NCI-H510A (cell line): ENCODE measurements at regions not wholly inside any gene's neighbourhood (a gene's known extent, or its start where the extent isn't known, plus 50 kb on each side); places are given as distances from the start of the nearest gene placed in this dataset.

Experiments
- DNase-seq: peaks from one replicate; lab custom pipeline; 2025; lab: John Stamatoyannopoulos, UW

DNA sequence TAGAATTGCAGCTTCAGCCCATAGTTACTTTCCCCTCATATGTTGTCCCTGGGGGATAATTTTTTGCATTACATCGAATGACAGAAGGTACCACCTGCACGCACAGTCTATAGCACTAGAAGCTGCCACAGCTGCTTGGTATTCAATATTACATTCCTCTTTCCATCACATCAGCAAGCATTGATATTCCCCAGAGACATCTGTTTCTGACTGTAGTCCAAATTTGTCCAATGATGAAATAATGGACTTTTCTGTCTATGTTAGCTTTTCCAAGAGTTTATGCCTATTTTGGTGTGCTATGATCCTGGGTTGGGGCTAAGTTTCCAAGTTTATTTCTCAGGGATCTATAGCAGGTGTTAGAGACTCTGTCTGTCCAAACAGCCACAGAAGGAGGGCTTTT is 335.4 kb downstream of the LRIG3 start:
- DNase-seq = no peak

DNA sequence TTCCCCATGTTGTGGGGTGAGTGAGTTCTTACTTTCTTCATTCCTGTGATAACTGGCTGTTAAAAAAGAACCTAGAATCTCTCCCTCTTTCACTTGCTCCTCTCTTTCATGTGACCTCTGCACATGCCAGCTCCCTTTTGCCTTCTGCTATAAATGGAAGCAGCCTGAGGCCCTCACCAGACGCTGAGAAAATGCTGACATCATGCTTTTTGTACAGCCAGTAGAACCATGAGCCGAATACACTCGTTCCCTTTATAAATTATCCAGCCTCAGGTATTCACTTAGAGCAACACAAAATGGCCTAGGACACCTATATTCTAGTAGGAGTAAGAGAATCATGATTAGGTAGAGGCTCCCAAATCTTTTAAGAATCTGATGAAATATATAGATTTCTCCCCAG is 333.5 kb downstream of the LRIG3 start:
- no peak for DNase-seq

DNA sequence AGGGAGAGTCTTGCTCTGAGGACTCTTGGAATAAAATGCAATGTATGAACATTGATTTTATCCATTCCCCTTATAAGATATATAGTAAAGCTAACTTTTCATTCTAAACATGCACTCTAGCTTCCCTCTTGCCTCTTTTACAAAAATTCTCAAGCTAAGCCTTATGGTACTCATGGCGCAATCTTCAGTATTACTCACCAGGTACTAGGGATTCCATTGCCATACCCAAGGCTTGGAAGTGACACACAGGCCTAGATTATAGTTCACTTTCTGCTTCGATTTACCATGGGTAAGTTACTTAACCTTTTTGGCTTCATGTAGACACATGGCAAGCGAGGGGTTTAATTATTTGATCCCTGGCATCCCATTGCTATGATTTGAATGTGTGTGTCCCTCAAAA is 331.5 kb downstream of the LRIG3 start:
- no peak for DNase-seq

DNA sequence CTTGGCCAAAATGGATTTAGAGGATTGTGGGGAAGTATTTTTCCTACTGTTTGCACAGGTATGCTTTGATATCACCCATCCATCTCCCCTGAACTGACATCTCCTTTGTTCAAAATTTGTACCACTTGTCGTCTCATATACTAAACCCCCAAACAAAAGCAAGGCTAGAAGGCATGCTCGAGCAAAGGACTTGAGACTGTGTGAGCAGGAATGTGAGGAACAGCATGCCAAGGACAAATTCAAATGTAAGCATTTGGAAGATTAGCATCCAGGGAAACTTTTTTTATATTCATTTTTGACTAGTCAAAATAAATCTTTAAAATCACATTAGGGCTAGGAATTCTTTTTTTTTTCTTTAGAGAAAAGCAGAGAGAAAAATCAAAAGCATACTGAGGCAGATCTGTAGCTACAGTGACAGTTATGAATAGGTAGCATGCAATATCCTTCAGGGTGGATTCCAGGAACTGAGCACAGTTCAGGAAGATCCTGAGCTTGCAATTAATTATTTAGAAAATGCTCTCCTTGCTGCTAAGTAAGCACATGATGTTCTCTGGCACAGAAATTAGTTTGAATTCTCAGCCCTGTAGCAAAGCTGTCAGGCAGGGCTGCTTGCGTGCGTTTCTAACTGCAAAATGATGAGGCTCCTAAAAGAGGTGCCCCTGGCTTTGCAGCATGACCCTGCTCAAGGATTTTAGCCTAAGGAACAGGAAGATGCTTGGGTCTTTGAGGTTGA is 327.7 kb downstream of the LRIG3 start:
- DNase-seq = no peak

DNA sequence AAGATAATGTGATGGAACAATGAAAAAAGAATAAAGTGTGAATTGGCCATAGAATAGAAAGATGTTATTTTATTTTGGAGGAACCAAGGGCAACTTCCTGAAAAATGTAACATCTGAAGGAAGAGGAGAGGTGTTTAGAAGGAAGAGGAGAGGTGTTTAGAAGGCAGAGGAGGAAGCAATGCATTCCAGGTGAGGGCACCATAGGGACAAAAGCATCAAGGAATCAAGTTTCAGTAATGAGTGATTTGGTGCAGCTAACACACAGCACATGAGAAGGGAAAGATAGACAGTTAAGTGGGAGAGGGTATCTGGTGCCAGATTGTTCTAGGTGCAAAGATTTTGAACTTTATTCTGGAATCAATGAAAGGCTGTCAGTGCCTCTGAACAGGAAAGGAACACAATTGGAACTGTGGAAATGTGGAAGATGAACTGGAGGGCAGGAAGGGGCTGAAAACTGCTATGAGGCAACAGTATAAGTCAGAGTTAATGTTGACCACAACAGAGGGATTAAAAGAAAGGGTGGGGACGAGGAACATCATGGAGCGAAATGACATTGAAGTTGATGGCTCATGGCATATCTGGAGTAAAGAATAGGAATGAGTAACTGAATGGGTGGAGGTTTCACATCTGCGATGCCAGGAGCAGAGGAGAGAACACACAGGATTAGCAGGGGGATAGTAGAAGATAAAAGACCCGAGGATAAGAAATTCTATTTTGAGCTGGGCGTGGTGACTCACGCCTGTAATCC is 326.6 kb downstream of the LRIG3 start:
- no peak for DNase-seq

DNA sequence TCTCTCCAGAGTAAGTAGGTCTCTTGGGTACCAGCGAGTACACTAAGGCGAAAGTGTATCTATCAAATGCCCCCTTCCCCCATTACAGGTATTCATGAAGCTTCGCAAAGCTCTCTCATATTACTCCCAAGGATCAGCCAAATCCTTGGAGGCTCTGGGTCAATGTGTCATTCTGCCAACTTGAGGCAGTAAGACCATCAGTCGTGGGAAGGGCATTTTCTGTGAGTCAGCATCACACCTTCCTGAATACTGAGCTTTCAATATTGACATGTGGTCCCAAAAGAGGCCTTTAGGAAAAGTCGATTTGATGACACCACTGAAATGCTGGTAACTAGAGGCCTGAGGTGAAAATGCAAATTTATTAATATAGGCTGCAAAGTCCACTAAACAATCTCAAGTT is 323.9 kb downstream of the LRIG3 start:
- no peak for DNase-seq

DNA sequence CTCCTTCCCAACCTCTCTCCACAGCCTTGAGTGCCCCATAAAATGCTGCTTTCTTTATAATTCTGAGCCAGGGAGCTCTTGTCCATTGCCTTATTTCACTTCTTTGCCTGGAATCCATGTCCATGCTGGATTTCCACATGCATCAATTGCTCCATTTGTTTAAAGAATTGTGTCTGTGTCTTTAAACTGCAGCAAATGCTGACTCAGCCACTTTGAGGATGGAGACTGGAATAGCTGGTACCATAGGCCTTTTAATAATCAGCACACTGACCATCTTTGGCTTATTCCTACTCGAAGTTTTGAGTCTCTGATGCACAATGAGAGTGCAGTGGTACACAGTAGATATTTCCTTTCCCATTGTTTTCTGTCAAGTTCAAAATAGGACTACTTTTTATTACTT is 318.8 kb downstream of the LRIG3 start:
- no peak for DNase-seq

DNA sequence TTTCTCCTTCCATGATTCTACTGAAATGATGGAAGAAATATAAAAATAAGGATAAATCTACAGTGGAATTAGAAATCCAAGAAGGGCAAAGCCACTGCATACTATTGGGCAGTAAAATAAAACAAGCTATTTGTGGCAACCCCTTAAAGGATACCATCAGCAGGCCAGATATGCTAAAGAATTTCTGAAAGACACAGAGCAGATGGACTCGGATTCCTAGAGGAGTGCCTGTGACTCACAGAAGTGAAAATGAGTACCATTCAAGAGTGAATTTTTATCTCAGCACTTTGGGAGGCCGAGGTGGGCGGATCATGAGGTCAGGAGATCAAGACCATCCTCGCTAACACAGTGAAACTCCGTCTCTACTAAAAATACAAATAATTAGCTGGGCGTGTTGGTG is 318.1 kb downstream of the LRIG3 start:
- no peak for DNase-seq

DNA sequence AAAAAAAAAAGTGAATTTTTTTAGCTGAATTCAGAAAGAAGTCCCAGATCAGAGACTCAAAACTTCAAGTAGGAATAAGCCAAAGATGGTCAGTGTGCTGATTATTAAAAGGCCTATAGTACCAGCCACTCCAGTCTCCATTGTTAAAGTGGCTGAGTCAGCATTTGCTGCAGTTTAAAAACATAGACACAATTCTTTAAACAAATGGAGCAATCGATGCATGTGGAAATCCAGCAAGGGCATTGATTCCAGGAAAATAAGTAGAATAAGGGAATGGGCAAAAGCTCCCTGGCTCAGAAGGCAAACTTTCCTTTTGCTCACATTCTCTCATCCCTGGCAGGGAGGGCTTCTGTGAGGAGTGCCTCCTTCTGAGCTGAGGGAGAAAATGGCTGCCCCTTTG is 317.6 kb downstream of the LRIG3 start:
- no peak for DNase-seq

DNA sequence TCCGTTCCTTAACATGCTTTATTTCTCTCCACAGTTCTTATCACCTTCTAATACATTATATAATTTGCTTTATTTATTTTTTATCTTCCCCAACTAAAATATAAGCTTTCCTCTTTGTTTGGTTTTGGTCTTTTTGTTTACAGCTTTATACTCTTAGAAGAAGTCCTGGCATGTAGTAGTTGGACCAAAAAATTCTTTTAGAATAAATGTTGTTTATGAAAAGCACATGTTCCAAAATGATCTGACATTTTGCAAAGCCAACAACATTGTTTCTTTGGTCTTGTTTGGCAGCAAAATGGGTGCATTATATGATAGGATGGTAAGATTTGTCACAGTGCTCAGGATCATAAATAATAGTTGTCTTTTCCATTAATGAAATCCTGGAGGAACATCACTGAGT is 312.5 kb downstream of the LRIG3 start:
- DNase-seq = no peak

DNA sequence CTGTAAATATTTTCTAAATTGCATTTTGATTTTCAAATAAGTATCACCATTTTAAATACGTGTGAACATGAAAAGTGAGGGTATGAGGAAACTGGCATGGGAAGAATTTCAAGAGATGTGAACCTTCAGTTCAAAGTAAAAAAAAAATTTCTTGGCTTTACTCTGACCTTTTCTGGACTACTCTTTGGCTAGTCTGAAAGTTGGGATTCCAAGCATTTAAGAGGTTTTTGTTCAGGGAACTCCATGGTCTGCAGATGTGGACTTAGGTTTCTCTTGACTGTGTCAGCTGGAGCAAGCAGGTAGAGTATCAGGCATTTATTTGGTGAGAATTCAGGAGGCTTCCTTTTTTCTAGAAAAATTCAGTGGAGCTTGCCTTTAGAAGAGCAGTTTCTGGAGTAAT is 311.6 kb downstream of the LRIG3 start:
- DNase-seq = no peak

DNA sequence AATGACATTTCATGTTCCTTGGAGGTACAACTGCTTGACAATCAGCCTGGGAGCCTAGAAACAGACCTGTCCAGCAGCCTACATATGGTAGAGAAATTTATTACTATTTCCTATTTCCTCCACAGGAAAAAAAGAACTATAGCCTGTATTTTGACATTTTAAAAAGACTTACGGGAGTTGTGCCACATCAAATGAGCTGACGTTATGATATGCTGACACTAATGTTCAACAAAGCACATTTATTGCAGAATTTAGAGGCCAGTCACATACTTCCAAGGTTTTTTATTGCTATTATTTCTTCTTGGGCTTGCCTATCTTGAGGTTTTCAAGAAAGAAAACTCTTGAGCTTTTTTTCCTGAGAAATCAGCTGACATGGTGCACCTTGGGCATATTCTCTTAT is 305.3 kb downstream of the LRIG3 start:
- no peak for DNase-seq

DNA sequence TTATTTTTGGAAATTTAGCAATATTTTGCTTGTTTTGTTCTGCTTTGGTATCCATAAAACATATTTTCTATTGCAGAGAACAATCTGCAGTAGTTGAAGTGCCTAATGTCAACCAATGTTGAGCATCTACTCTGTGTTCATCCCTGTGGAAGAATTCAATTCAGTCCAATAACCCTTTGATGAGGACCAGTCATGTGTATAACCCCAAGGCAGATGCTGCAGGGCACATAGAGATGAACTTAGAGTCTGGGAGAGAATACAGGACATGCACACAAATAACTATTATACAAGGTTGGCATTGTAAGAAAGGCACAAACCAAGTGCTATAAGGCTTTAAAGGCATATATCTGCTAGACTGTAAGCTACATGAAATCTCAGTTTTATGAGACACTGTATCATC is 304.7 kb downstream of the LRIG3 start:
- no peak for DNase-seq

DNA sequence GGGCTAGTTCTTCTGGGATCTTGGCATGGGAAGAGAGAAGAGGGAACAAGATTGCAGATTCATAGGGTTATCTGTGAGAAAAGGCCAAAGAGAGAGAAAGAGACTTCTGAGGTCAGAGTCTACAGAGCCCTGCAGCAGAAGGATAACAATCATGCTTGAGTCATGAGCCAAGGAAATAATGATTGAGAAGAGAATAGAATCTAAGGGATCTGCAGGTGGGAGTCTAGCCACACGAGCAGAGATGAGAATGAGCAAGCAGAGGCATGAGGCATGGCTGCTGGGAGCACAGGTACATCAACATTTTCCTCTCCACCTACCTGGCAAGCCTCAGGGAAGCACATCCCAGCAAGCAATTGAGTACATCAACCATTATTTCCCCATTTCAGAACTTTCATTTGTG is 303.7 kb downstream of the LRIG3 start:
- DNase-seq = no peak

DNA sequence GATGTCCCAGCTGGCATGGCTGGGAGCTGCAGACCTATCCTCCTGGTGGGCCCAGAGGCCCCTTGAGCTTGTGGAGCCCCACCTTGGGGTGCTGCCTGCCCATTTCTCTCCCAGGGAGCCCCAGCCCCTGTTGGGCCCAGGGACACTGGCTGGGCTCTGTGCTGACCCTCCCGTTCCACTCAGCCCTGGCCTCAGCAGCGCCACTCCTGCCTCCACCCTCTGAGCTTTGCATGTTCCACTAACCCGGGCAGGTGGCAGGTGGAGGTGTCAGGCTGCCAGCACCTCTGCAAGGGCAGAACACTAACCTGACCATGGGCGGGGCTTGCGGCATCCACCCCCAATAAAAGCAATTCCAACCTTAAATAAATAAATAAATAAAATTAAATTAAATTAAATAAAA is 299.2 kb downstream of the LRIG3 start:
- DNase-seq = no peak

DNA sequence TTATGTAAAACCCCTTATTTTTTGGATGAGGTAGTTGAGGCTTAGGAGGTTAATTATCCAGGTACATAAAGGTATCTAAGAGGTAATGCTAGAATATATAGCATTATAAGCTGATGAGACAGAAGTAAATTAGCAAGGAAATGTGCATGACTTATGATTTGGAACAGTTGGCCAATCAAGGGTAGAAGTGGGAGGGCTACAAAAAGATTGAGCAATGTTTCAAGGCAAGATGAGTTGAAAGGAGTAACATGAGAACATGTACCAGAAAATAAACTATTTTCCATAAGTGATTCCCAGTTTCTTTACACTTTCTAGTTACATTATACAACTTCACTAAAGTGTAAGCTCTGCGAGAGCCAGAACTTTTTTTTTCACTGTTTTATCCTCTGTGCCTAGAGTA is 290.9 kb downstream of the LRIG3 start:
- DNase-seq = no peak

DNA sequence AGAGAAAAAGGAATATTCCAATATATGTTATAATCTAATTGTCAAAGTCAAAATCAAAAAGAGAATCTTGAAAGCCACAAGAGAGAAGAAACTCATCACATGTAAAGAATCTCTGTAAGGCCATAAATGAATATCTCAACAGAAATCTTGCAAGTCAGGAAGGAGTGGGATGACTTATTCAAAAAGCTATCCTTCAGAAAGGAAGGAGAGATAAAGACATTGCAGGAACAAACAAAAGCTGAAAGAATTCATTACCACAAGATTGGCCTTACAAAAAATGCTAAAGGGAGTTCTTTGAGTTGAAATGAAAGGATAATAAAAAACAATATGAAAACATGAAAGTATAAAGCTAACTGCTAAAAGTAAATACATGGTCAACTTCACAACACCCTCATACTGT is 286.8 kb downstream of the LRIG3 start:
- no peak for DNase-seq

DNA sequence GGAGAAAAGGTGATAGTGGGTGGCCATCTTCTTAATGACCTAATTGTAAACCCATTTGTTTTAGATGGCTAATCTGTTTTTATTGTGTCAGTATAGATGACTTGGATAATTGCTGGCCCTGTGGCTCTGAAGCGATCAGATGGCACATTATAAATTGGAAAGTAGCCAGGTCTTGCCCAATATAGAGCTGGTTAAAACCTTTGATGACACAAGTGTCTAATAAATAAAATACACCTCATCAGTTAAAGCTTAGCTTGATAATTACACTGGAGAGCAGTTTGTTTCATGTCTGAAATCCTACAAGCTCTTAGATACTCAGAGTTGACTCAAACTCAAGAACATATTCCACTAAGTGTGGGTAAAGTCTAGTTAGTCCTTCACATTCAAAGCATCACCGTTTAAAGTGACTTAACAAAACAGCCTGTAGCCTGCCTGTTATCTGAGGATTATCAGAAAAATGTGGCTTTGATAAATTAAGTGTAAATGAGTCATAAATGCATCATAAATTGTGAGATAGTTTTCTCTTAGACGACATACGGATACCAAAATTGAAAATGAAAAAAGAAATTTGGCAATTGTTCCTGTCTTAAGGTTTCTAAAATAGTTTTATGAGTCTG is 280.9 kb downstream of the LRIG3 start:
- peak; percentile 61 for DNase-seq

DNA sequence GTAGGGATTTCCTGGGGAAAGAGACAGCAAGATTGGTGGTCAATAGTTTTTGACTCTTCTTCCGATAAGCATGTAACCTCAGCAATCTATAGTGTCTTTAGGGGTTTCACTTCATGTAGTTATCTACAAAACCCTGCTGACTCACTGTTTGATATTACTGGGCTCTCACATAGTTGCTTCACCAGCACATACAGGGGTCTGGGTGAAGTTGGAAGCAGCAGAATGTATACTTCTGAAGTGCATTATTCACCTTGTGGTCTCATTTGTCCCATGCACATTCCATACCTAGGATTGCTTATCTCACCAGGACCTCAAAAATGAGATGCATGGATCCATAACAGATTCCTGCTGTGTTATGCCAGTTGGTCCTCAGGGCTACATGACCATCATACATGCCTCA is 280.0 kb downstream of the LRIG3 start:
- DNase-seq = no peak

DNA sequence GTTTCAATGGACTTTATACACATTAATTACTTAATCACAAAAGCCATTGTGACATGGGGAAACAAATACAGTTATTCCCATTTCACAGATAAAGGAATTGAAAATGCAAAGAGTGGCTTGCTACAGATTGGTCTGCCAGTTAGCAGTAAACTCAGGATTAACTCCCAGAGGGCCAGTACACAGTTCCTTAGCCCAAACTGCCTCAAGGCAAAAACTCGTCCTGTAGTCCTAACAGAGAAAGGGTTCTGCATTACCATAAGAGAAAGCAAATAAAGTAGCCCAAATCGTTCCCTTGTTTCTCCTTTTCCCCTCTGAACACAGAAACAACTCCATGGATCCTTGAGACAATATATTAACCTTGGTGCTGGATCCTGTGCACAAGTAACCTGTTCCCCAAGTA is 274.4 kb downstream of the LRIG3 start:
- no peak for DNase-seq

DNA sequence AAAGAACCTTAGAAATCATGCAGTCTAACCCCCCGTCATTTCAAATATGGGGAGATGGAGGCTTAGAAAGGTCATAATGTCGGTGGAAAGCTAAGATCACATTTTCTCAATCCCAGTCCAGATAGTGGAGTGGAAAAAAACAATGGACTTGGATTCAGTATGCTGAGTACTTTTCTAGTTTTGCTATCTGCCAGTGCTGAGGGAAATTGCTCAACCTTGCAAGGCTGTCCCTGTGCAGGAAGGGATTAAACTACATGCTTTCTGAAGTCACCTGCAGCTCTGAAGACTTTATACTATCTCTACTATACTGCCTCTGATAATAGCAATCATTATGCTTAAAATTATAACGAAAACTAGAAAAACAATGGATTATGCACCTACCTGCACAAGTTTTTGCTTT is 272.8 kb downstream of the LRIG3 start:
- no peak for DNase-seq

DNA sequence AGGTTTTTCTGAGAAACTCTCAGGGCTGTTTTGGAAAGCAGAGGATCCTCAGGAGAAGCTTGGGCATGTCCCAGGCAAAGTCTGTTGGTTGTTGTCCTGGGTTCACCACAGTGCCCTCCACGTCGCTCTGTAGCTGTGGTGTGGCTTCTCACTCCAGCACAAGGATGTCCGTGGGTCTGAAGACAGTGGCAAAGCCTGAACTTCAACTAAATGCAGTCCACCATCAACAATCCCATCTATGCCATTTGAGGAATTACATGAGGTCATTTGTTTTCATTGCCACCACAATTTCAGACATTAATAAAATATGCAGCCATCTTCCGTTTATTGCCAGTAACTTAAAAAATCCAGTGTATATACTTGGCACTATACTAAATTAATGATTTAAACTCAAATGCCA is 272.1 kb downstream of the LRIG3 start:
- DNase-seq = no peak

DNA sequence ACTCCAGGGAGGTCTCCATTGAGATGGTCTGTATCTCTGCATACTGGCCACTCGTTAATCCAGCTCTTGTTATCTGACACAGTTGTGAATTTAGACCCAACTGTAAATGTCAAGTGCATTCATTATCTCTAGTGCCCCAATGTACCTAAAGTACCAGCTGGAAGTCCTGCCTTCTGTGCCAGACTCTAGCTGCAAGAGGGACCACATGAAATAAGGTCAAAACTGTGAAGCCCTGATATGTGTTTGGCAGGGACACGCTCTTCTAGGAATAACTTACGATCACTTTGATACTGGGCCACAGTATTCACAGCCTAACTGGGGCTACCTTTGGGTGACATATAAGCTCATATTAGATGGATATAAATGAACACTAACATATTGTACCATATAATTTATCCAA is 268.5 kb downstream of the LRIG3 start:
- no peak for DNase-seq

DNA sequence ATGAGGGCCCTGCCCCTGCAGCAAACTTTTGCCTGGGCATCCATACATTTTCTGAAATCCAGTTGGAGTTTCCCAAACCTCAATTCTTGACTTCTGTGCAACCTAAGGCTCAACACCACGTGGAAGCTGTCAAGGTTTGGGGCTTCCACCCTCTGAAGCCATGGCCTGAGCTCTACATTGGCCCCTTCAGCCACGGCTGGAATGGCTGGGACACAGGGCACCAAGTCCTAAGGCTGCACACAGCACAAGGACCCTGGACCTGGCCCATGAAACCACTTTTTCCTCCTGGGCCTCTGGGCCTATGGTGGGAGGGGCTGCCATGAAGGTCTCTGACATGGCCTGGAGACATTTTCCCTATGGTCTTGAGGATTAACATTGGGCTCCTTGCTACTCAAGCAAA is 266.3 kb downstream of the LRIG3 start:
- no peak for DNase-seq
